ENCODE measurements at regions not wholly inside any gene's neighbourhood (a gene's known extent, or its start where the extent isn't known, plus 50 kb on each side); places are given as distances from the start of the nearest gene placed in this dataset.

- no peak for TF ChIP-seq POLR2A (IDR thresholded peaks at IDR 0.05; ENCODE audit: low read length)
- TF ChIP-seq GATA1 (IDR thresholded peaks at IDR 0.05; ENCODE audit: low read depth, low read length): no peak
Measured at GRCh38 chr3:55128225-55128823, 200.5 kb upstream of the LRTM1 start.

All from erythroblast (primary cell).